Esophagus muscularis mucosa (tissue), 4 donors: ENCODE measurements at regions not wholly inside any gene's neighbourhood (a gene's known extent, or its start where the extent isn't known, plus 50 kb on each side); places are given as distances from the start of the nearest gene placed in this dataset.

ENCODE experiments used
- DNase-seq: peaks from one replicate; pipeline ENCODE4 v3.0.0-alpha.2; 2017; ENCODE audit errors: extremely low spot score
- H3K27ac ChIP-seq, 4 donors: fragments of 200-600 bp; sonication (generic); replicated peaks in 1 of 4; 1 replicate in 3 of 4; 2 replicates in 1 of 4; pipeline ENCODE4 v1.5.1; 2016 to 2019; ENCODE audit warnings: mild to moderate bottlenecking in 1 of 4
- H3K27me3 ChIP-seq, 4 donors: fragments of 200-600 bp; sonication (generic); one replicate each; pipeline versions ENCODE4 v1.5.1 to v1.6.0; 2016 to 2019
- H3K36me3 ChIP-seq, 4 donors: fragments of 200-600 bp; sonication (generic); one replicate each; pipeline ENCODE4 v1.5.1; 2016 to 2019
- H3K4me1 ChIP-seq, 4 donors: fragments of 200-600 bp; sonication (generic); one replicate each; pipeline ENCODE4 v1.5.1; 2016 to 2019
- H3K4me3 ChIP-seq, 4 donors: fragments of 200-600 bp; sonication (generic); 1 replicate in 2 of 4; 2 replicates in 2 of 4; pipeline ENCODE4 v1.5.1; 2016 to 2019; ENCODE audit warnings: mild to moderate bottlenecking in 4 of 4, moderate library complexity in 1 of 4
- H3K9me3 ChIP-seq, 4 donors: fragments of 200-600 bp; sonication (generic); 1 replicate in 3 of 4; 2 replicates in 1 of 4; pipeline ENCODE4 v1.5.1; 2016 to 2019
- EP300 ChIP-seq: sonication (generic); formaldehyde crosslinking; IDR thresholded peaks from one replicate; pipeline ENCODE4 v1.6.1; 2017; ENCODE audit warnings: antibody characterized with exemption
- POLR2A ChIP-seq: fragments of 450-650 bp; IDR thresholded peaks from one replicate; pipeline ENCODE4 v1.6.1; 2017; ENCODE audit warnings: antibody characterized with exemption, moderate library complexity, mild to moderate bottlenecking, low read depth
- POLR2AphosphoS5 ChIP-seq, 2 donors: sonication (generic); formaldehyde crosslinking; IDR thresholded peaks; one replicate each; pipeline ENCODE4 v1.6.1; 2017; ENCODE audit warnings: antibody characterized with exemption in 2 of 2
- WGBS: methylation state at CpG from one replicate; pipeline ENCODE4 v1.1.5; 2018; 5-methylcytosine and 5-hydroxymethylcytosine counted together
- intact Hi-C: fragments of 100-400 bp; cut with DNase I; formaldehyde crosslinking; loops from one replicate; pipeline ENCODE4 v1.15.1; 2023
- TF ChIP-seq, protein P1 (sequence below), 3 experiments: fragments of 200-600 bp in 2 of 3; fragments of 450-650 bp in 1 of 3; sonication (generic) in 2 of 3; IDR thresholded peaks; one replicate each; pipeline ENCODE4 v1.5.1; 2017 to 2019; ENCODE audit warnings: antibody characterized with exemption in 3 of 3, mild to moderate bottlenecking in 2 of 3, moderate library complexity in 1 of 3

DNA sequence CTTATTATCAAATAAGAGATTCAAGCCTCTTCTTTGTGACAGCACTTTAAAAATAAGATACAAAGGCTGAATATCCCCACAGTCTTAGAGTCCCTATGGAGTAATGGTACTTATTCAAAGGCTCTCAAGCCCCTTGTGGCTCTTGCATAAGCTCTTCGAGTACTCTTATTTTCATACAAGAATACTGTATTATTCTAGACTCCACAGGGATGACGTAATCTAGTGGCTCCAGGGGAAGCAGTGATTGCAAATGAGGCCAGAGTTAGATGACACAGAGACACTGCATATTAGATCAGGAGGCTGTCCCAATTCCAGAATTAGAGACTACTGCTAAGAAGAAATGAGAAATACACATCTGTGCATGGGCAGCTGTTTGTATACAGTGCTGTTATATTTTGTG lies 1195.9 kb upstream of the MAP3K7 start:
- H3K4me3 ChIP-seq, result no peak overlapping the region
- no peaks in the 10 kb centered on the region for H3K9me3 ChIP-seq
- DNase-seq, result no peak
- H3K27ac ChIP-seq, result no peak overlapping the region
- TF ChIP-seq POLR2AphosphoS5 (IDR thresholded peaks at IDR 0.05), result no peak
- TF ChIP-seq POLR2A, result no peak
- no peak for TF ChIP-seq EP300
- TF ChIP-seq, protein P1, sequence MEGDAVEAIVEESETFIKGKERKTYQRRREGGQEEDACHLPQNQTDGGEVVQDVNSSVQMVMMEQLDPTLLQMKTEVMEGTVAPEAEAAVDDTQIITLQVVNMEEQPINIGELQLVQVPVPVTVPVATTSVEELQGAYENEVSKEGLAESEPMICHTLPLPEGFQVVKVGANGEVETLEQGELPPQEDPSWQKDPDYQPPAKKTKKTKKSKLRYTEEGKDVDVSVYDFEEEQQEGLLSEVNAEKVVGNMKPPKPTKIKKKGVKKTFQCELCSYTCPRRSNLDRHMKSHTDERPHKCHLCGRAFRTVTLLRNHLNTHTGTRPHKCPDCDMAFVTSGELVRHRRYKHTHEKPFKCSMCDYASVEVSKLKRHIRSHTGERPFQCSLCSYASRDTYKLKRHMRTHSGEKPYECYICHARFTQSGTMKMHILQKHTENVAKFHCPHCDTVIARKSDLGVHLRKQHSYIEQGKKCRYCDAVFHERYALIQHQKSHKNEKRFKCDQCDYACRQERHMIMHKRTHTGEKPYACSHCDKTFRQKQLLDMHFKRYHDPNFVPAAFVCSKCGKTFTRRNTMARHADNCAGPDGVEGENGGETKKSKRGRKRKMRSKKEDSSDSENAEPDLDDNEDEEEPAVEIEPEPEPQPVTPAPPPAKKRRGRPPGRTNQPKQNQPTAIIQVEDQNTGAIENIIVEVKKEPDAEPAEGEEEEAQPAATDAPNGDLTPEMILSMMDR (IDR thresholded peaks at IDR 0.05), result no peak
- 67% methylated on average over 2 of the region's 2 CpGs for WGBS
- no peaks in the 10 kb centered on the region for H3K27me3 ChIP-seq
- intact Hi-C loops, result no loop called here
- H3K36me3 ChIP-seq, result no peaks in the 10 kb centered on the region
- H3K4me1 ChIP-seq, result no peaks in the 10 kb centered on the region

DNA sequence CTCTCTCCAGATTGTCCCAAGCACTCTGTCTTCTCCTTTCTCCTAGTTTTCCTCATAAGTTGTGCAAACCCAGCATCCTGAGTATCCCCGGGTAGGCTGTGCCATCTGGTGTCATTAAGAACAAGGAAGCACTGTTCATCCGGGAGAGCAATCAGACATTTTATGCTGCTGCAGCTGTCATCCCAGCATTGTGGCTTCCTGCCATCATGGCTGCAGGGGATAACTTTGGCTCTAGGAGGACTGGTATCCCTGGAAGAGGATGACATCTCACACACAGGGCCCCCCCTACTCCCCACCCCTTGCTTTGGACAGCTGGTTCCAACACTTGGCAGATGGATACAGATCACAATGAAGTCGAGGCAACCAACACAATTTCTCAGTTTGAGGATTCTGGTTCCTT lies 1195.1 kb upstream of the MAP3K7 start:
- H3K4me3 ChIP-seq, result no peak overlapping the region
- H3K27ac ChIP-seq, result no peak overlapping the region
- H3K9me3 ChIP-seq, result no peaks in the 10 kb centered on the region
- DNase-seq, result no peak
- intact Hi-C loops, result no loop called here
- no peaks in the 10 kb centered on the region for H3K36me3 ChIP-seq
- 53% methylated on average over 3 of the region's 3 CpGs for WGBS
- H3K27me3 ChIP-seq, result no peaks in the 10 kb centered on the region
- H3K4me1 ChIP-seq, result no peaks in the 10 kb centered on the region
- TF ChIP-seq, protein P1 (IDR thresholded peaks at IDR 0.05), result no peak
- TF ChIP-seq EP300, result no peak
- TF ChIP-seq POLR2AphosphoS5 (IDR thresholded peaks at IDR 0.05), result no peak
- no peak for TF ChIP-seq POLR2A

DNA sequence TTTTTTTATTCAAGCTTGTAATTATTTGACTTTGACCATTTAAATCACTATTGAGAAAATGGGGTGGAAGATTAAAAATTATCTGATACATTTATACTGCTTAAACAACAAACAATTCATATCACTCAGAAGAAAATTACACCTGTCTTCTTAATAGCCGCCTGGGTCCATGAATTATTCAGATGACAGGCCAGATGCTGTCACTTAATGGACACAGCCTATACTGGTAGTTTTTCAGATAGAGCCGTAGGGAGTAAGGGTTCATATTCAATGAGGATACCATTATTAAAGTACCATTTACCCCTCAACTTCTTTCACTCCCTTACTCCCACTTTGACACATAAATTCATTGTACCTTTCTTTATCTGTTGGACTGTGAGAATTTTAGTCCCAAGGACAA lies 1193.4 kb upstream of the MAP3K7 start:
- 82% methylated on average over 2 of the region's 2 CpGs for whole genome bisulfite sequencing
- H3K27ac ChIP-seq, result no peak overlapping the region
- no peak overlapping the region for H3K4me3 ChIP-seq
- peaks cover 0 to 11% (median 3%) of the 10 kb centered on the region in 4 donors for H3K9me3 ChIP-seq
- DNase-seq, result no peak
- H3K27me3 ChIP-seq, result no peaks in the 10 kb centered on the region
- TF ChIP-seq POLR2A, result no peak
- TF ChIP-seq EP300, result no peak
- no peak for TF ChIP-seq POLR2AphosphoS5 (IDR thresholded peaks at IDR 0.05)
- TF ChIP-seq, protein P1 (IDR thresholded peaks at IDR 0.05), result no peak
- intact Hi-C loops, result no loop called here
- no peaks in the 10 kb centered on the region for H3K4me1 ChIP-seq
- no peaks in the 10 kb centered on the region for H3K36me3 ChIP-seq

DNA sequence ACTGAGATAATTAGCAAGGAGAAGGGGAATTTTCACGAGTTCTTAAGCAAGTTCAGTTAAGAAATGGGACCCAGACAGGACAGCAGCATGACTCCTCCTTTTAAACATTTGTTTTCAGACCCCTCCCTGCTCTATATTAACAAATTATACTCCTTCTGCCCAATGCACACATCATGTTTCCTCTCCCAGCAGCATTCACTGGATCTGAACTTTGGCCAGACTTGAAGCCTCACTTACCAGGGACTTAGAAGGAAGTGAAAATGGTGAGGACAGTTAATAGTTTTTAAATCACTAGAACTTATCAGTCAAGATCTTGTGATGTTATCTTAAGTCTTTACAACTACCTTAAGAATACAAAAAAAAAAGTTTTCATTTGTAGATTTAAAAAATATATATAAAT lies 1174.7 kb upstream of the MAP3K7 start:
- H3K9me3 ChIP-seq, result no peaks in the 10 kb centered on the region
- no peaks in the 10 kb centered on the region for H3K4me1 ChIP-seq
- no peak overlapping the region for H3K4me3 ChIP-seq
- H3K27me3 ChIP-seq, result no peaks in the 10 kb centered on the region
- no peak for DNase-seq
- no peak for TF ChIP-seq EP300
- TF ChIP-seq, protein P1 (IDR thresholded peaks at IDR 0.05), result no peak
- TF ChIP-seq POLR2A, result no peak
- no peak for TF ChIP-seq POLR2AphosphoS5 (IDR thresholded peaks at IDR 0.05)
- intact Hi-C loops, result no loop called here
- H3K36me3 ChIP-seq, result no peaks in the 10 kb centered on the region
- no peak overlapping the region for H3K27ac ChIP-seq
- 59% methylated on average over 1 of the region's 1 CpG for WGBS

DNA sequence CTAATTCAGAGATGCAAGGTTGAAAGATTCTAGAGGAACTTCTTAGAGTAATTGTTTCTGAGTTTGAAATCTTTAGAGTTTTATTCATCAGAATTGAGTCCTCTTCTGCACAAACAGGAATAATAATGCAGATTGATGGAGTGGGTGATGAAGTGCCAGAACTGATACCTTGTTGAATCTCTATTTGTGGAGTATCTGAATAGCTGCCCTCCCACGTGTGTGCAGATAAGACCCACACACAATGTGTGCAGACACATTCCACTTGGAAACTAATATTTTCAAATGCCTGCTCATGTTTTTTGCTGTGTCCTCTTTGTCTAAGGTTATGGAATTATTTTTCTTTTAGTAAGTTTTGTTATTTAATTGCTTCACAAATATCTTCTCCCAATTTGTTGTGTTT lies 1167.8 kb upstream of the MAP3K7 start:
- WGBS, result 72% methylated on average over 1 of the region's 1 CpG
- Histone ChIP-seq H3K4me3 (no peak overlapping the region), H3K27ac (no peak overlapping the region), H3K27me3 (no peaks in the 10 kb centered on the region), H3K9me3 (no peaks in the 10 kb centered on the region), H3K4me1 (no peaks in the 10 kb centered on the region), H3K36me3 (no peaks in the 10 kb centered on the region)
- no peak for DNase-seq
- TF ChIP-seq POLR2A (no peak), EP300 (no peak), POLR2AphosphoS5 (IDR thresholded peaks at IDR 0.05) (no peak)
- TF ChIP-seq, protein P1 (IDR thresholded peaks at IDR 0.05), result no peak
- intact Hi-C loops, result no loop called here
